GM19324 (cell line): ENCODE measurements at regions not wholly inside any gene's neighbourhood (a gene's known extent, or its start where the extent isn't known, plus 50 kb on each side); places are given as distances from the start of the nearest gene placed in this dataset.

Source experiments
- ATAC-seq: cut with Tn5 transposase; IDR thresholded peaks from one replicate; pipeline ENCODE4 v1.9.1; 2021; ENCODE audit warnings: mild to moderate bottlenecking, moderate library complexity; ENCODE audit not compliant: unreplicated experiment, low FRiP score

GRCh38 chr4:125735102-125735501, 420.3 kb downstream of the FAT4 start:
- ATAC-seq = no peak

DNA sequence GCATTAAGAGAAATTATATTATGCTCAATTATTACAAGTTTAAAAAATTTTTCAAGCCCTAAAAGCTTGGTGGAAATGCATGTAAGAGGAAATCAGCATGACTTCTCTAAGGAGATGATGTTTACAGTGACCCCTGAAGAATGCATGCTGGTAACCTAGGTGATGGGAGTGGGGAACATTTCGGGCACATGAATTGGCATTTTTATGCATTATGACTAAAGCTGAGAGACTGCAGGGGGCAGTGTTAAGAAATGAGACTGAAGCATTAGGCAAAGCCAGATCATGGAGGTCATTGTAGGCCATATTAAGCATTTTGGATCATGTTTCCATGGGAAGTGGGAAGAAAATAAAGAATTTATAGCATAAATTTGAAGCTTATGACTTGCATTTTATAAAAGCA, 421.3 kb downstream of the FAT4 start:
- no peak for ATAC-seq

DNA sequence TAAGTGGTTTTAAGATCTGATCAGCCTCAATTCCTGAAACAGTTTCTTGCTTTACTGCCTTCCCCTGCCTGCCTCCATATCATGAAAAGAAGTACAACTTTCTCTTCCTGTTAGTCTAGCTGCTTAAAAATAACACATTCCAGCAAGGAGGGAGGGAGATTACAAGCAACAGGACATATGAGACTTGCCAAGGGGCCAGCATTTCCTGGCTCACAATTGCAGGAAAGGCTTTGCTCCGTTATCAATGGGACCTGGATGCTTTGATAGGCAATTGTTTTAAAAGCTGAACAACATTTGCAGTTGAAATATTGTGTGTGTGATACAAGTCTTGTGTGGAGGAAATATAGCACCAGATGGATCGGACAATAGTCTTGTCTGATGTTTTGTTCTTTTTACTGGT, 425.0 kb downstream of the FAT4 start:
- ATAC-seq = no peak

GRCh38 chr4:125741825-125742452, 427.2 kb downstream of the FAT4 start:
- ATAC-seq = no peak

GRCh38 chr4:125744891-125745364, 430.2 kb downstream of the FAT4 start:
- no peak for ATAC-seq

GRCh38 chr4:125749354-125749753, 434.6 kb downstream of the FAT4 start:
- ATAC-seq = no peak

- ATAC-seq = no peak
Observed at GRCh38 chr4:125750399-125750798, 435.6 kb downstream of the FAT4 start.

DNA sequence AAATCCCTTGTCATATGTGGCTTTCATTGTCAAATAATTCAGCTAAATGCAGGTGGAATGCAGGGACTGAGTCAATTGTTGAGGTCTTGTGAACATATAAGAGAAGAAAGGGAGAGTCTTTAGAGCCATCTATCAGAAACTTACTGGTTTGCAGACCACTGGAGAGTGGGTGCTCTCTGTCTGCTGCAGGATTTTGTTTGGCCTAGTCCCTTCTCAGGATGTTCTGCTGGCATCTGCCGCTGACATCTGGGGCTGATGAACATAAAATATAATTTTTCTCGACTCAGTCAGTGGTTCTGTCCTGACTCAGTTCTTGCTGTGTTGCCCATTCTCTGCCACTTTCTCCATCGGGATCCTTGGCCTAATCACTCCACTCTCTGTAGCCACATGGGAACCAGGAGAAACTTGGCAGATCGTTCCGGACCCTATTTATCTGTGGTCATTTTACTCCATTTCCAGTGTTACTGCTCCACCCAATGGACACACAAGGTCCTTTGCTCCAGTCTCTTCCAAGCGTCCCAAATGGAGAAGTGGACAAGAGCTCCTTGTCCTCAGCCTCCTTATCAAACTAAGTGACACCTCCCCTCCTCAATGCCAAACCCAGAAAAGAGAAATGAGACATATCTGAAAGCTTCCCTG, 436.2 kb downstream of the FAT4 start:
- ATAC-seq = no peak

DNA sequence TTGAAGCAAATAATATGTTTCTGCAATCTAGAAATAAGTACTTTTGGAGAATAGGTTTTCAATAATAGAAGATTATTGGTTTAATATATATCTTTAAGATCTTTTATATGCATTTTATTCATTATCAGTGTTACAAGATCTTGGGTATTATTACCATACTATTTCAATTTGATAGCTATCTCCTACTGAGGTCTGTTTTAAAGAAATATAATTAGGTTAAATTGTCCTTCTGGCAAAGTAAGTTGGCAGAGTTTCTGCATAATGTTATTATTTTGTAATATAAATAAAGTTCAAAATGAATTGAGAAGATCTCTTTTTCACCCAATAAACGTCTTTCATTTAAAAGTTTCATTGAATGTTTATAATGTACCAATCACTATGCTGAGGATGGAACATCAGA, 443.7 kb downstream of the FAT4 start:
- no peak for ATAC-seq

GRCh38 chr4:125760201-125760819, 445.6 kb downstream of the FAT4 start:
- peak; percentile 42 for ATAC-seq

GRCh38 chr4:125760956-125761355, 446.2 kb downstream of the FAT4 start:
- ATAC-seq = peak; percentile 85

GRCh38 chr4:125762537-125762936, 447.8 kb downstream of the FAT4 start:
- no peak for ATAC-seq

DNA sequence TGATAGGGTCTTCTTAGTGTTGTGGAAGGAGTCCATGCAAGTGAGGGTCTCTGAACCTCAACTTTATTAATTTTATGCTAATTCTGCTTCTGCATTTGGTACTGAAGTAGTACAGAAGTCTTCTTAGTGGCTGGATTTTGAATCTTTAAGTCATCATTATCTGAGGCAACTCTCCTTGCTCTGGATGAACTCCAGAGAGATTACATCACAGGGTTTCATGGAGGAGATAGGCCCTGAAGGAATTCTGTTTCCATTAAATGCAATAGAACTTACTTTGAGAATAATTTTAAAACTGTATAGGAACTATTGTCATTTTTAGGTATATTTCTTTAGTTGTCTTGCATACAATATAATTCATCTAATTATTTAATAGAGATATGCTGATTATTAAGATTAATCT, 451.2 kb downstream of the FAT4 start:
- ATAC-seq = no peak

GRCh38 chr4:125770814-125771398, 456.2 kb downstream of the FAT4 start:
- ATAC-seq = no peak

- peak; percentile 50 for ATAC-seq
Observed at GRCh38 chr4:125772680-125773079, 457.9 kb downstream of the FAT4 start.

- ATAC-seq = no peak
Observed at GRCh38 chr4:125773502-125773901, 458.7 kb downstream of the FAT4 start.

GRCh38 chr4:125773931-125774330, 459.2 kb downstream of the FAT4 start:
- ATAC-seq = no peak

DNA sequence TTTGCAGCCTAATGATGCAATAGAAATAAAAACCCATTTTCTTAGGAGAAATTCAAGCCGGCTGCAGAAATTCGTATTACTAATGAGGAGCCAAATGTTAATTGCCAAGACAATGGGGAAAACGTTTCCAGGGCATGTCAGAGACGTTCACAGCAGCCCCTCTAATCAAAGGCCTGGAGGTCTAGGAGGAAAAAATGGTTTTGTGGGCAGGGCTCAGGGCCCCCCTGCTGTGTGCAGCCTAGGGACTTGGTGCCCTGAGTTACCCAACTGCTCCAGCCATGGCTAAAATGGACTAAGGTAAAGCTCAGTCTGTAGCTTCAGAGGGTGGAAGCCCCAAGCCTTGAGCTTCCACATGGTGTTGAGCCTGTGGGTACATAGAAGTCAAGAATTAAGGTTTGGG, 461.4 kb downstream of the FAT4 start:
- no peak for ATAC-seq

DNA sequence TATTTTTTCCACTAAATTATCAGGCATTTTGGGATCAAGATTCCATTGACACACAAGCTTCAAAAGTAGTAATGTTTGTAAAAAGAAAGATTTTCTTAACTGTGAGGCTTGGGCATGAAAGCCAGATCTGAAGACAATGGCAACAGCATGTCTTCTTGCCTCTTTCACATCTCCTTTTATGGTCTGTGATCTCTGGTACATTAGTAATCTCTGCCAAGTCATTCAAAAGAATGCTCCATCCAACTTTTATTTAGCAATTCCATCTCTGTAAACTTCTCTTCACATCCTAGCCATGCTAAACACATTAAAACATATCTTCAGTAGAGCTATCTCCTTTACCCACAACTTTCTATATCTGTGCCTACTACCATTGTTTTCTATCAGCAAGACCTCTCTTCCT, 465.4 kb downstream of the FAT4 start:
- ATAC-seq = no peak

DNA sequence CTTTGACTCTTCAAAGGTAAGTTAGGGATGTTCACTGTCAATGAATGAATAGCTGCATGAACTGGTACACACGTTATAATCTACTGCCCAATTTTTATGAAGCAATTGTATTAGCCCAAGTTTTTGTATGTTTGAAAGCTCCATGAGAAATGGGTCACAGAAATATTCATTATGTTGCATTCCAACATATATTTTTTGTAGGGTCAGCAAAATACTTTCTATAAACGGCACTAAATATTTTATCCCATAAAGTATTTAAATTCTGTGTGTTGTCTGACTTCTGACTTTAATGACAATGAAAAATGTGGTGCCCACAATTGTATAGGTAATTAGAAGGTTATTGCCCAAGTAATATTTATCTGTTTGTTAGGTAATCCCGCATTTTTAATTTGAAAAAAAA, 466.0 kb downstream of the FAT4 start:
- ATAC-seq = no peak

DNA sequence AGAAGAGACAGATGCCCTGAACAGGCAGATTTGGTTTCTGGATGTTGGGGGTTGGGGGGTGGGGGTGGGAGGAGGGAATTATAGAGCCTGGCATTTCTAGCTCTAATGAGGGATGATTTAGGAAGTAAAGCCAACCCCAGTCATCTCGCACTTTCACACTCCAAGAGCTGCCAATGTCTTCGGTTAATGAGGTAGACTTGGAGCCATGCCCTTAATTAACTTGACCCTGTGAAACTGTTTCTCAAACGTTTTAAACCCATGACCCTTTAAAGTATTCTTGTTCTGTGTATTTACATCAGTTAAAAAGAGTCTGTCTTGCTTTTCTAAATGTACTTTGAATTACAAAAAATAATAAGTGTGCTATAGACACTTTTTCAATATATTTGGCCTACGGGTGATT, 466.9 kb downstream of the FAT4 start:
- ATAC-seq = no peak

- no peak for ATAC-seq
Observed at GRCh38 chr4:125784741-125785140, 470.0 kb downstream of the FAT4 start.
